SK-N-SH (cell line): ENCODE measurements at regions not wholly inside any gene's neighbourhood (a gene's known extent, or its start where the extent isn't known, plus 50 kb on each side); places are given as distances from the start of the nearest gene placed in this dataset.

ENCODE experiments used
- MEF2A ChIP-seq: IDR thresholded peaks from 2 replicates; pipeline ENCODE4 v1.4.0; 2012; ENCODE audit warnings: low read depth, borderline replicate concordance
- NRF1 ChIP-seq: IDR thresholded peaks from 2 replicates; pipeline ENCODE4 v1.6.1; 2012; ENCODE audit warnings: low read depth, mild to moderate bottlenecking, low read length
- TF ChIP-seq, protein P1 (sequence below): fragments of 200-600 bp; sonication (generic); IDR thresholded peaks from 2 replicates; pipeline ENCODE4 v1.6.1; 2017; ENCODE audit warnings: antibody characterized with exemption, mild to moderate bottlenecking, moderate library complexity
- TF ChIP-seq, protein P2 (sequence below): IDR thresholded peaks from 2 replicates; pipeline ENCODE4 v1.4.0; 2012; ENCODE audit warnings: low read depth, borderline replicate concordance

DNA sequence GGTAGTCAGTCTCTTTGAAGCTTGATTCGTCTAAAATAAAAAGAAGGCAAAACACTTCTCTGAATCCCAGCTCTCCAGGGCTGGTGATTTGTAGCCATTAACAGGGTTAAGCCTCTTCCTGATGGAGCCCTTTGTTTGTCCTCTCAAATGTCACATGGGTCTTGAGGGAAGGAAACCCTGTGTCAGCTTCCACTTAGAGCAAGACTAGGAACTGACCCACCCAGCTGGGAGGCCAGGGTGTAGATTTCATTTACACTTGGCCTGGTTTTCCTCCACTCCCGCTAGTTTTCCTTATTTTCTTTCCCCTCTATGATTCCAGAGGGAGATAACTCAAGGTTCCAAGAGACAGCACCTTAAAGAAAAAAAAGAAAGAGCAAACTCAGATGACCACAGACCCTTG lies 230.5 kb upstream of the EGLN3 start:
- TF ChIP-seq, protein P1, sequence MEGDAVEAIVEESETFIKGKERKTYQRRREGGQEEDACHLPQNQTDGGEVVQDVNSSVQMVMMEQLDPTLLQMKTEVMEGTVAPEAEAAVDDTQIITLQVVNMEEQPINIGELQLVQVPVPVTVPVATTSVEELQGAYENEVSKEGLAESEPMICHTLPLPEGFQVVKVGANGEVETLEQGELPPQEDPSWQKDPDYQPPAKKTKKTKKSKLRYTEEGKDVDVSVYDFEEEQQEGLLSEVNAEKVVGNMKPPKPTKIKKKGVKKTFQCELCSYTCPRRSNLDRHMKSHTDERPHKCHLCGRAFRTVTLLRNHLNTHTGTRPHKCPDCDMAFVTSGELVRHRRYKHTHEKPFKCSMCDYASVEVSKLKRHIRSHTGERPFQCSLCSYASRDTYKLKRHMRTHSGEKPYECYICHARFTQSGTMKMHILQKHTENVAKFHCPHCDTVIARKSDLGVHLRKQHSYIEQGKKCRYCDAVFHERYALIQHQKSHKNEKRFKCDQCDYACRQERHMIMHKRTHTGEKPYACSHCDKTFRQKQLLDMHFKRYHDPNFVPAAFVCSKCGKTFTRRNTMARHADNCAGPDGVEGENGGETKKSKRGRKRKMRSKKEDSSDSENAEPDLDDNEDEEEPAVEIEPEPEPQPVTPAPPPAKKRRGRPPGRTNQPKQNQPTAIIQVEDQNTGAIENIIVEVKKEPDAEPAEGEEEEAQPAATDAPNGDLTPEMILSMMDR, result no peak
- TF ChIP-seq MEF2A, result no peak
- TF ChIP-seq NRF1, result no peak
- TF ChIP-seq, protein P2, sequence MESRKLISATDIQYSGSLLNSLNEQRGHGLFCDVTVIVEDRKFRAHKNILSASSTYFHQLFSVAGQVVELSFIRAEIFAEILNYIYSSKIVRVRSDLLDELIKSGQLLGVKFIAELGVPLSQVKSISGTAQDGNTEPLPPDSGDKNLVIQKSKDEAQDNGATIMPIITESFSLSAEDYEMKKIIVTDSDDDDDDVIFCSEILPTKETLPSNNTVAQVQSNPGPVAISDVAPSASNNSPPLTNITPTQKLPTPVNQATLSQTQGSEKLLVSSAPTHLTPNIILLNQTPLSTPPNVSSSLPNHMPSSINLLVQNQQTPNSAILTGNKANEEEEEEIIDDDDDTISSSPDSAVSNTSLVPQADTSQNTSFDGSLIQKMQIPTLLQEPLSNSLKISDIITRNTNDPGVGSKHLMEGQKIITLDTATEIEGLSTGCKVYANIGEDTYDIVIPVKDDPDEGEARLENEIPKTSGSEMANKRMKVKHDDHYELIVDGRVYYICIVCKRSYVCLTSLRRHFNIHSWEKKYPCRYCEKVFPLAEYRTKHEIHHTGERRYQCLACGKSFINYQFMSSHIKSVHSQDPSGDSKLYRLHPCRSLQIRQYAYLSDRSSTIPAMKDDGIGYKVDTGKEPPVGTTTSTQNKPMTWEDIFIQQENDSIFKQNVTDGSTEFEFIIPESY, result no peak
